ENCODE measurements at regions not wholly inside any gene's neighbourhood (a gene's known extent, or its start where the extent isn't known, plus 50 kb on each side); places are given as distances from the start of the nearest gene placed in this dataset.

DNA sequence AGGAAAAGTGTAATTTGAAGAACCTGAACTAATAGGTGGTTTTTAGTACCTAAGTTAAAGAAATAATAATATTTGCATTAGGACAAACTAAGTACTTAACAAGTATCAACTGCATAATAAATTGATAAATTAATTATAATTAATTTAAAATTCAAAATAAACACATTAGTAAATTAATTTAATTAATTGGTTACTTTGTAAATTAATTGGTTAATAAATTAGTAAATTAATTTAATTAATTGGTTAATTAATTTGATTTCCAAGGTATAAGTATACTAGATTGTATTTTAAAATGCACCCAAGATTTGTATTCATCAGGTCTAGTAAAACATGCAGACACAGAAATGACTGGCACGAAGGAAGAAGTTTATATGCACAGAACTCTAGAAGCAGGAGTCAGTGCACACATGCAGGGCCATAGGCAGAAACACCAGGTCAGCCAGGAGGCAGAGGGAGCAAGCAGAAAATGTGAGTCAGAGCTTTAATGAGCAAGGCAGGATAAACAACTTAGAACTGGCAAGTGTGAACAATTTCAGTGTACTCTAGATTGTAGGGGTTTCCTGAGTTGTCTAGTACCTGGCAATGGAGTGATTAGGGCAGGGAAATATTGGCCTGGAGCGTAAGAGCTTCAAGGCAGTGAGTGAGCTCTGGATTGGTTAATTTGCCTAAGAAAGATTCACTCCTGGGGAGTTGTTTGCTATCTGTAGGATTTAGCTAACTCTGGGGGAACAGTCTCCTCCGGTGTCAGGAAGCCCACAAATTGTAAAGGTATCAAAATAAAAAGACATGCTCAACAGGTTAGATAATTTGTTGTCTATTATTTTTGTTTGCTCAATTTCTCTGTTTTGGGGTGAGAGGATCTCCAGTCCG, 665.7 kb downstream of the MRPL39 start:
- H3K9ac ChIP-seq (ENCODE audit: low read depth, low read length), result no peak overlapping the region
- no peak for TF ChIP-seq EZH2 (IDR thresholded peaks at IDR 0.05; ENCODE audit: borderline replicate concordance, low read depth, low read length, severe bottlenecking)
- TF ChIP-seq, protein P1, sequence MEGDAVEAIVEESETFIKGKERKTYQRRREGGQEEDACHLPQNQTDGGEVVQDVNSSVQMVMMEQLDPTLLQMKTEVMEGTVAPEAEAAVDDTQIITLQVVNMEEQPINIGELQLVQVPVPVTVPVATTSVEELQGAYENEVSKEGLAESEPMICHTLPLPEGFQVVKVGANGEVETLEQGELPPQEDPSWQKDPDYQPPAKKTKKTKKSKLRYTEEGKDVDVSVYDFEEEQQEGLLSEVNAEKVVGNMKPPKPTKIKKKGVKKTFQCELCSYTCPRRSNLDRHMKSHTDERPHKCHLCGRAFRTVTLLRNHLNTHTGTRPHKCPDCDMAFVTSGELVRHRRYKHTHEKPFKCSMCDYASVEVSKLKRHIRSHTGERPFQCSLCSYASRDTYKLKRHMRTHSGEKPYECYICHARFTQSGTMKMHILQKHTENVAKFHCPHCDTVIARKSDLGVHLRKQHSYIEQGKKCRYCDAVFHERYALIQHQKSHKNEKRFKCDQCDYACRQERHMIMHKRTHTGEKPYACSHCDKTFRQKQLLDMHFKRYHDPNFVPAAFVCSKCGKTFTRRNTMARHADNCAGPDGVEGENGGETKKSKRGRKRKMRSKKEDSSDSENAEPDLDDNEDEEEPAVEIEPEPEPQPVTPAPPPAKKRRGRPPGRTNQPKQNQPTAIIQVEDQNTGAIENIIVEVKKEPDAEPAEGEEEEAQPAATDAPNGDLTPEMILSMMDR (IDR thresholded peaks at IDR 0.05; ENCODE audit: borderline replicate concordance, extremely low read depth, low read length, poor library complexity, severe bottlenecking), result no peak
- no peak overlapping the region for H3K4me2 ChIP-seq (ENCODE audit: insufficient read depth, low read length)
- H4K20me1 ChIP-seq (ENCODE audit: insufficient read depth, low read length), result no peaks in the 10 kb centered on the region
- no peaks in the 10 kb centered on the region for H3K79me2 ChIP-seq (ENCODE audit: insufficient read depth, low read length)
- no peak overlapping the region for H3K27ac ChIP-seq (ENCODE audit: low read length)
- ATAC-seq (ENCODE audit: insufficient read depth, low read depth) (no peak), DNase-seq (no peak)
- no peak overlapping the region for H2AFZ ChIP-seq (ENCODE audit: low read depth, low read length)
- H3K36me3 ChIP-seq (ENCODE audit: insufficient read depth, low read length), result no peaks in the 10 kb centered on the region
- no peak overlapping the region for H3K4me3 ChIP-seq (ENCODE audit: low read depth in 1 of 2, low read length in 2 of 2)
- H3K9me3 ChIP-seq (ENCODE audit: insufficient read depth, low read length, severe bottlenecking), result no peaks in the 10 kb centered on the region
- H3K4me1 ChIP-seq (ENCODE audit: insufficient read depth, low read length), result no peaks in the 10 kb centered on the region
- no peaks in the 10 kb centered on the region for H3K27me3 ChIP-seq (ENCODE audit: insufficient read depth, low read length, poor library complexity)

DNA sequence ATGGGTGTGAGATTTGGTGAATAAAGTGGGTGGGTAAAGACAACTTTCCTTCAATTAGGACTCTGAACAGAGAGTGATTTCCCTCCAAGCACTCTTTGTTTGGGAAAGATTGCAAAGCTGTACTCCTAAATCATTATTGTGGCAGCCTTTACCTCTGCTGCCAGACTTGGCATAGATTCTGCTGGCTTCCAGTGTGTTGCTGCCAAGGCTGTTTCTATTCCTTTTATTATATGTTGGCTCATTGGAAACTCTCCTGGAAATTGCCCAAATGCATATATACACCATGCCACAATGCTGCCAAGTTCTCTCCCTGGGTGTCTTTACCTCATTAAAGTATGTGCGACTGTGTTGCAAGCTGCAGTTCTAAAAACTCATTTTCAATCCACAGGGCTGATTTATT, 668.0 kb downstream of the MRPL39 start:
- Histone ChIP-seq H3K27ac (ENCODE audit: low read length) (no peak overlapping the region), H3K9me3 (ENCODE audit: insufficient read depth, low read length, severe bottlenecking) (no peaks in the 10 kb centered on the region)

DNA sequence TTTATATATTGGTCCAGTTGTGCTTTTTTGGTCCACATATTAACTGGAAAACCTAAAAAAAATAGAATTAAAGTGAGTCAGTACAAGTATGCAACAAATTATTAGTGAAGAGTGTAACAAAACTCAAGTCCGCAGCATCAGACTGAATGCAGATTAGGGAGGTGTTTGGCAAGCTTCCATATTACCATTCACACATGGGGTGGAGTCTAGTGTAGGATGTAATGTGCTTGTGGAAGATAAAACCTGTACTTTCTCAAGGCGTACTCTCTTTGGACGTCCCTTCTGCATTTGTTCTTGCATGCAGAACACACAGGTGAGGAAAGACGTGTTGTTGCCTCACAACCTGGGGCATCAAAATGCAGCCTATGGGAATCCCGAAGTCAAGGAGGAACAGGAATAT, 668.7 kb downstream of the MRPL39 start:
- H3K4me1 ChIP-seq (ENCODE audit: insufficient read depth, low read length), result no peaks in the 10 kb centered on the region
- H3K27ac ChIP-seq (ENCODE audit: low read length), result no peak overlapping the region
- no peaks in the 10 kb centered on the region for H3K27me3 ChIP-seq (ENCODE audit: insufficient read depth, low read length, poor library complexity)
- H3K4me3 ChIP-seq (ENCODE audit: low read depth in 1 of 2, low read length in 2 of 2), result no peak overlapping the region
- no peak overlapping the region for H3K4me2 ChIP-seq (ENCODE audit: insufficient read depth, low read length)
- no peak for DNase-seq
- TF ChIP-seq, protein P1 (IDR thresholded peaks at IDR 0.05; ENCODE audit: borderline replicate concordance, extremely low read depth, low read length, poor library complexity, severe bottlenecking), result no peak
- no peak for TF ChIP-seq EZH2 (IDR thresholded peaks at IDR 0.05; ENCODE audit: borderline replicate concordance, low read depth, low read length, severe bottlenecking)
- ATAC-seq (ENCODE audit: insufficient read depth, low read depth), result no peak
- H3K9ac ChIP-seq (ENCODE audit: low read depth, low read length), result no peak overlapping the region
- H2AFZ ChIP-seq (ENCODE audit: low read depth, low read length), result no peak overlapping the region
- no peaks in the 10 kb centered on the region for H3K79me2 ChIP-seq (ENCODE audit: insufficient read depth, low read length)
- no peaks in the 10 kb centered on the region for H3K9me3 ChIP-seq (ENCODE audit: insufficient read depth, low read length, severe bottlenecking)
- no peaks in the 10 kb centered on the region for H4K20me1 ChIP-seq (ENCODE audit: insufficient read depth, low read length)
- no peaks in the 10 kb centered on the region for H3K36me3 ChIP-seq (ENCODE audit: insufficient read depth, low read length)

More for the DNA sequence above, 668.0 kb downstream of the MRPL39 start:
- Histone ChIP-seq H3K9ac (ENCODE audit: low read depth, low read length) (no peak overlapping the region), H3K4me2 (ENCODE audit: insufficient read depth, low read length) (no peak overlapping the region), H3K36me3 (ENCODE audit: insufficient read depth, low read length) (no peaks in the 10 kb centered on the region), H3K4me1 (ENCODE audit: insufficient read depth, low read length) (no peaks in the 10 kb centered on the region), H3K4me3 (ENCODE audit: low read depth in 1 of 2, low read length in 2 of 2) (no peak overlapping the region), H3K79me2 (ENCODE audit: insufficient read depth, low read length) (no peaks in the 10 kb centered on the region), H4K20me1 (ENCODE audit: insufficient read depth, low read length) (no peaks in the 10 kb centered on the region), H2AFZ (ENCODE audit: low read depth, low read length) (no peak overlapping the region), H3K27me3 (ENCODE audit: insufficient read depth, low read length, poor library complexity) (no peaks in the 10 kb centered on the region)
- no peak for TF ChIP-seq EZH2 (IDR thresholded peaks at IDR 0.05; ENCODE audit: borderline replicate concordance, low read depth, low read length, severe bottlenecking)
- TF ChIP-seq, protein P1 (IDR thresholded peaks at IDR 0.05; ENCODE audit: borderline replicate concordance, extremely low read depth, low read length, poor library complexity, severe bottlenecking), result no peak
- DNase-seq (no peak), ATAC-seq (ENCODE audit: insufficient read depth, low read depth) (no peak)

All from DND-41 (cell line).